GM18909 (cell line): ENCODE measurements at regions not wholly inside any gene's neighbourhood (a gene's known extent, or its start where the extent isn't known, plus 50 kb on each side); places are given as distances from the start of the nearest gene placed in this dataset.

Source experiments
- ATAC-seq: cut with Tn5 transposase; IDR thresholded peaks from one replicate; pipeline ENCODE4 v1.9.1; 2021; ENCODE audit warnings: mild to moderate bottlenecking; ENCODE audit not compliant: unreplicated experiment, poor library complexity

- ATAC-seq, result no peak
These were observed 106.7 kb upstream of the PPM1H start for GRCh38 chr12:63041601-63042000.

DNA sequence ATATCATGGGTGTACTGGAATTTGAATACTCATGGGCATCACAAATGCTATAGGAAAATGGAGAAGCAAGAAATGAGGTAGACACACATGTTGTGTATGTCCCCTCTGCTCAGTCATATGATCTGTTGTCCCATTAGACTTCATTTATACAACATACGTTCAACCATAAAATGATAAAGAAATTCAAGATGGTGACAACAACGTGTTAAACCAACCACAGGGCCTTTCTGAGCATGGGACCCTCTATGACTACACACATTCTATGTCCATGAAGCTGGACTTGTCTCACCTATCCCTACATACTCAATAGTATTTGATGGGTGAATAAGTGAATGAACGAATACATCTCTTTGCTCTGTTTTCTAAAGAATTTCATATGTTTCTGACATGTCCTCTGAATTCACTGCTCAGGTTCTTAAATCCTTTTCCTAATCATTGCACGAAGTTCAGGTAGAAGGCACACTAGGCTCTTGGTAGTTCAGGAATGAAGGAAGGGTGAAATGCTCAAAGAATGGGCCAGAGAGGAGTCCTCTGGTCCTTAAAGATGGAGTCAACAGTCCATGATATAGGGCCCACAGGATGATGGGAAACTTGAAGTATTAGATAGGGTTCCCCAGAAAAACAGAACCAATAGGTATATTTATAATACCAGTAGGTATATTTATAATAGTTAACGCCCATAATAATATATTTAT lies 105.7 kb upstream of the PPM1H start:
- no peak for ATAC-seq

DNA sequence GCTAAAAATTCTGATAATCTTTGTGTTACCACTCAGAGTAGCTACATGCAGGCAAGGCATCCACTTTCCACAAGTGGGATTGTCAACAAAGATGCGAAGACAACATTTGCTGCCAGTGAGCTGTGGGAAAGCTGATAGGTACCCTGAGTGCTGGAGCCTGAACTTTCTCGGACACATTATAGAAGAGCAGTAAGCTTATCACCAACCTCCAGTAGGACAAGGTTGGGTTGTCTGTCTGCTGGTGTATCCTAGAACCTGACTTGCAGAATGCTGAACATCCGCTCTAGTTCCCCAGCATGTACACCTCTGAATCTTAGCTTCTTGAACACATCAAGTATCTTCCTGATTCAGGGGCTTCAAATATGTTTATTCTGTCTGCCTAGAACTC lies 103.8 kb upstream of the PPM1H start:
- no peak for ATAC-seq

DNA sequence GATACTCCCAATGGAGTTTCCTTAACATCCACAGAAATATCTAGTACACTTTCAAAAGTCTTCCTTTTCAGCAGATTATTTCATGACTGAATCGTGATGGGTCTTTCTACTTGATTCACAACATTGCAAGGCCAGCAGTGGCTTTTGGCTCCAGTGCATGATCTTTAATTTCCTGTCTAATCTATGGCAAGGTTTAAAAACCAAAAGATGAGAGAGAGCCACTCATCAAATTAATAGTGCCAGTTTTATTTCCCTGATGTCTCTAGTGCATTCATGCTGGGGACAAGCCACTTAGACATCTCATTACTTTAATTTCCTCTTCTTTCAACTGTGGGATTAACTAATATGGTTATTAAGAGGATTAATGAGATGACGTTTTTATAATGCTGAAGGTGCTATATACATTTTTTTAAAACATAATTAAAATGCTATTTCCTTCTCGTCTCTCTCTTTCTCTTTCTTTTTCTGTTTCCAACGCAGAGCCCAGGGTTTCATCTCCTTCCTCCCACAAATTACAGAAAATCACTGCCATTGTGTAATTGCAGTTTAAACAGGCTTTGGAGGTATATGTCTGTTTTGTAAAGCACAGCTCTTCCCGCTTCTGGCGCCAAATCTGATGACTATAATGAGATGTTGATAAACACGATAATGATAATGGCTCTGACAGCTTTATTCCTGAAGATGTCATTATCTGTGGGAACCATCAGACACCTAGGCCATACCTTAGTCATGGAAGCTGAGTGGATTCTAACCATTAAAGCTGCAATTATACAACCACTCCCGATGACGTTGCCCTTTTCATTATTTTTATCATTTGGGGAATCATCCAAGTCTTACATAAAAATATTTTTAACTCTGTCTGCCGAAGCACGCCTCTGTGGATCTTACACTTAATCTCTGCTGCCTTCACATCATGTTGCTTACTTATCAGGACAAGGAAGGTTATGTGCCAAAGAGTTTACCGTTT lies 103.1 kb upstream of the PPM1H start:
- no peak for ATAC-seq

DNA sequence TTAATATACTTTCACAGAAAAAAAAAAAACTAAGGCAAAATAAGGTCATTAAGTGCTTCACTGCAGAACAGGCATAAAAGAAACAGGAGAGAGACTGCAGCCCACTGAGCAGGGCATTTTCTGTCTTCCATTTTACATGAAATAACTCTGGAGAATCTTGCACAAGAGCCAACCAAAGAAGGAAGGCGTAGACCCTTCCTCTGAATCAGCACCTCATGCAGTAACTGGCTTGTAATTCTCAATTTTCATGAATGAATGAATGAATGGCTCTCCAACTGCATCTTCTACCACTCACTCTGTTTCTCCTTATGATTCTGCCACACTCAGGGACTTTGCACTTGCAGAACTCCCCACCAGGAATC lies 102.0 kb upstream of the PPM1H start:
- ATAC-seq, result no peak

- no peak for ATAC-seq
These were observed 101.4 kb upstream of the PPM1H start for GRCh38 chr12:63036216-63036973.

DNA sequence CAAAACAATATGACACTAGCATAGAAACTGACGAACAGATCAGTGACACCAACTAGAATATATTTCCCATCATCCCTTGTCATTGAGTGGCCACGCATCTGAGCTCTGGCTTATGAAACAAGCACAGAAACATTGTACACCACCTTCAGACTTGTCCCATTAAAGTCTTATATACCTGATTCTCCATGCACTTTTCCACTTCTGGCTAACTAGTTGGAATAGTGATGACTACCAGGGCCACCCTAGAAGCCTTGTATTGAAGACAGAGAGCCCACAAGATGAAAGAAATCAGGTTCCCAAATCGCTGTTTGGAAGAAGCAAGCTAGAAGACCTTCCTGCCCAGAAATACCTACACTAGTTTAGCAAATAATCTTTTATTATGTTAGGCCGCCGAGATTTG lies 99.7 kb upstream of the PPM1H start:
- ATAC-seq, result no peak

- no peak for ATAC-seq
These were observed 94.7 kb upstream of the PPM1H start for GRCh38 chr12:63029676-63030075.

GRCh38 chr12:63028951-63029350 lies 94.0 kb upstream of the PPM1H start:
- ATAC-seq, result no peak

- ATAC-seq, result no peak
These were observed 90.2 kb upstream of the PPM1H start for GRCh38 chr12:63025116-63025515.

GRCh38 chr12:63023926-63024325 lies 89.0 kb upstream of the PPM1H start:
- ATAC-seq, result no peak

- ATAC-seq, result no peak
These were observed 86.2 kb upstream of the PPM1H start for GRCh38 chr12:63021116-63021515.

- no peak for ATAC-seq
These were observed 85.3 kb upstream of the PPM1H start for GRCh38 chr12:63020269-63020668.

DNA sequence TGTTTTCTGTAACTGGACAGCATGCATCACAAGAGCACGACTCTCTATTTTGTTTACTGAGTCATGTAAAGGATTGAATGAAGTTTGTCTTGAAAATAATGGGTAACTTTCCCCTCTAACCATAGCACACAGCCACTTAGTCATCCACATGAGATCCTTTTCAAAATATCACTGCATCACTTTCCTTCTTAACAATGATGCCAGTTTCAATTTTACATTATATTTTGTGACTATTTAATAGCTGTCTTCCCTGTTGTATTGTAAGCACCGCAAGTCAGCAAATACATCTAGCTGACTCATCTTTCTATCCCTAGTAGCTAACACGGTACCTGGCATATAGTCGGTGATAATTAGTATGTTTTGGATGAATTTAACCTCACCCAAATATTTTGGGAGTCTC lies 83.3 kb upstream of the PPM1H start:
- no peak for ATAC-seq

DNA sequence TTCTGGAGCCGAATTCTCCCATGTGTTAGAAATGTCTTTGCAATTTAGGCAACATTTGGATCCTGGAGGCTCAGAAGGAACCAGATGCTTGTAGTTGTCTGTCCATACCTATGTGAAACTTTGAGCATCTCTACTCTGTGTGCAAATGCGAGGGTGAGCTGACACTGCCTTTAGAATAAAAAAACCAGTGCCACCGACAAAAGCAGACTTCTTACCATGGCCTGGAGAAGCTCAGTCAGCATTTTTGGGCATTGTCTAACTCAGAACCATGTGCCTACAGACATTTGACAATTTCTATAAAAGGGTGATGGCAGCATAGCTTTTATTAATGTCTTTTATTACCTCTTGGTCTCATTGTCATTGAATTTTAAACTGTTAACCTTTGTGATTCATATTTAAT lies 78.4 kb upstream of the PPM1H start:
- ATAC-seq, result no peak

GRCh38 chr12:63010698-63011097 lies 75.7 kb upstream of the PPM1H start:
- no peak for ATAC-seq

DNA sequence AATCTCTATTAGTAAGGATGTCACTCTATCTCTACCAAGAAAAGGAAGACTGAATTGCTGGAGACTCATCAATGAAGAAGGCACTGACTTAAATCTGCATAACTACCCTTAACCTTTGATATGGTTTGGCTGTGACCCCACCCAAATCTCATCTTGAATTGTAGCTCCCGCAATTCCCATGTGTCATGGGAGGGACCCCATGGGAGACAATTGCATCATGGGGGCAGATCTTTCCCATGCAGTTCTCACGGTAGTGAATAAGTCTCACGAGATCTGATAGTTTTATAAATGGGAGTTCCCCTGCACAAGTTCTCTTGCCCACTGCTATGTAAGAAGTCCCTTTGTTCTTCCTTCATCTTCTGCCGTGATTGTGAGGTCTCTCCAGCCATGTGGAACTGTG lies 73.4 kb upstream of the PPM1H start:
- no peak for ATAC-seq

GRCh38 chr12:63007726-63008125 lies 72.8 kb upstream of the PPM1H start:
- no peak for ATAC-seq

- no peak for ATAC-seq
These were observed 71.6 kb upstream of the PPM1H start for GRCh38 chr12:63006536-63006935.

DNA sequence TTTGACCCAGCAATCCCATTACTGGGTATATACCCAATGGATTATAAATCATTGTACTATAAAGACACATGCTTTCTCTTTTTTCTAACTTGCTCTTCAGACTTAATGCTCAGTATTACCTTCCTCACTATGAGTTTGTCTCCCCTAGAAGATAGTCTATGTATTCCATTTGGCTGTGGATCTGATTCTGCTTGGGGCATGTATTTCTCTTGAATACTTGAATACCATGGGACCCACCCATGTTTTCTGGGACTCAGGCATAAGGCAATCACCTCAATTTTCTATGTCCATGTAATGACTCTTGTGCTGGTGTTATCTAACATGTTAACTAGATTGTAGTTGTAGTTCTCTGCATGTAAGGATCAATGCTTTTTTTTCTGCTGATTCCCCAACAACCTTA lies 70.4 kb upstream of the PPM1H start:
- no peak for ATAC-seq

DNA sequence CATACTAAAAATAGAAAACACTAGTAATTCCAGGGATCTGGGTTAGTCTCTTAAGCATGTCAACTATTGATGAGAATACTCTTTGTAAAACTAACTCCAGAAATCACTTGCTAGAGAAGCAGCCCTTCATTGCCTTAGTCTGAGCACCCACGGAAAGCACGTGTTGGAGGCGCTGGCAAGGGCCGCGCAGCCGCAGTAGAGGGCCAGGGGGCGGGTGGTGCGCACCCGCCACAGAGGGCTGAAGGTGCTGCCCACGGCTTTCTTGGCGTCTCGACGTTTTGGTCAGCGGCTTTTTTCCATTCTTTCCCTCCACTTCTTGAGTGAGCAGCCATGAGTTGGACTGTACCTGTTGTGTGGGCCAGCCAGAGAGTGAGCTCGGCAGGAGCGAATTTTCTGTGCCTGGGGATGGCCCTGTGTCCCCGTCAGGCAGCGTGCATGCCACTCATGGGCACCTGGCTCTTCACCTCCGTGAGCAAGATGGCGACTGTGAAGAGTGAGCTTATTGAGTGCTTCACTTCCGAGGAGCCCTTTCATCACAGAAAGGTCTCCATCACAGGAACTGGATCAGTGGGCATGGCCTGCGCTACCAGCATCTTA lies 68.4 kb upstream of the PPM1H start:
- no peak for ATAC-seq
